RWPE2 (cell line): ENCODE measurements at regions not wholly inside any gene's neighbourhood (a gene's known extent, or its start where the extent isn't known, plus 50 kb on each side); places are given as distances from the start of the nearest gene placed in this dataset.

Experiments
- ATAC-seq: fragments of 200-7000 bp; cut with Tn5 transposase; 3 replicates; pipeline ENCODE4 v1.9.1; 2021; ENCODE audit warnings: low read depth
- DNase-seq: peaks from one replicate; pipeline ENCODE4 v3.0.0-alpha.2; 2020; ENCODE audit warnings: low spot score
- H3K27ac ChIP-seq: fragments of 450-650 bp; 2 replicates; pipeline ENCODE4 v1.5.1; 2017; ENCODE audit warnings: mild to moderate bottlenecking; ENCODE audit not compliant: poor library complexity, severe bottlenecking
- H3K27me3 ChIP-seq: fragments of 250-450 bp; sonication (Bioruptor Pico); 2 replicates; pipeline ENCODE4 v1.5.1; 2021; ENCODE audit warnings: mild to moderate bottlenecking, moderate library complexity; ENCODE audit not compliant: insufficient read depth, poor library complexity, severe bottlenecking
- H3K36me3 ChIP-seq: fragments of 250-450 bp; sonication (Bioruptor Pico); 2 replicates; pipeline ENCODE4 v1.5.1; 2020; ENCODE audit warnings: low read depth, mild to moderate bottlenecking, moderate library complexity
- H3K4me1 ChIP-seq: fragments of 250-450 bp; sonication (Bioruptor Pico); 2 replicates; pipeline ENCODE4 v1.5.1; 2021; ENCODE audit warnings: mild to moderate bottlenecking, moderate library complexity; ENCODE audit not compliant: insufficient read depth, poor library complexity, severe bottlenecking
- H3K4me3 ChIP-seq: fragments of 250-450 bp; sonication (Bioruptor Pico); 2 replicates; pipeline ENCODE4 v1.5.1; 2021; ENCODE audit warnings: mild to moderate bottlenecking, moderate library complexity; ENCODE audit not compliant: severe bottlenecking
- H3K9me3 ChIP-seq: fragments of 250-450 bp; sonication (Bioruptor Pico); 2 replicates; pipeline ENCODE4 v1.5.1; 2021; ENCODE audit warnings: mild to moderate bottlenecking, moderate library complexity; ENCODE audit not compliant: severe bottlenecking
- CTCF ChIP-seq: fragments of 450-650 bp; IDR thresholded peaks from one replicate; pipeline ENCODE4 v1.5.1; 2017; ENCODE audit warnings: mild to moderate bottlenecking, moderate library complexity; ENCODE audit not compliant: poor library complexity, severe bottlenecking

GRCh38 chr2:130261970-130262760, 63.9 kb upstream of the TUBA3E start:
- no peaks in the 10 kb centered on the region for H3K9me3 ChIP-seq
- DNase-seq (no peak), ATAC-seq (peak; percentile 30; the same call in 1 of the 3 replicates)
- no peak for TF ChIP-seq CTCF
- no peaks in the 10 kb centered on the region for H3K36me3 ChIP-seq
- no peak overlapping the region for H3K27ac ChIP-seq
- no peaks in the 10 kb centered on the region for H3K4me1 ChIP-seq
- H3K27me3 ChIP-seq: peaks cover 2% of the 10 kb centered on the region
- H3K4me3 ChIP-seq: no peak overlapping the region

- no peak overlapping the region for H3K27ac ChIP-seq
- no peak overlapping the region for H3K4me3 ChIP-seq
- H3K9me3 ChIP-seq: no peaks in the 10 kb centered on the region
- TF ChIP-seq CTCF: no peak
- H3K4me1 ChIP-seq: no peaks in the 10 kb centered on the region
- DNase-seq (no peak), ATAC-seq (no peak)
- H3K36me3 ChIP-seq: no peaks in the 10 kb centered on the region
- H3K27me3 ChIP-seq: peaks cover 2% of the 10 kb centered on the region
Observed at GRCh38 chr2:130261099-130261498, 62.9 kb upstream of the TUBA3E start.

GRCh38 chr2:130259594-130259993, 61.4 kb upstream of the TUBA3E start:
- Histone ChIP-seq H3K27me3 (peaks cover 2% of the 10 kb centered on the region), H3K27ac (no peak overlapping the region), H3K4me3 (no peak overlapping the region), H3K4me1 (no peaks in the 10 kb centered on the region), H3K9me3 (no peaks in the 10 kb centered on the region), H3K36me3 (no peaks in the 10 kb centered on the region)
- ATAC-seq: no peak
- DNase-seq: no peak
- TF ChIP-seq CTCF: no peak

- Histone ChIP-seq H3K4me3 (no peak overlapping the region), H3K27ac (no peak overlapping the region), H3K4me1 (no peaks in the 10 kb centered on the region), H3K9me3 (no peaks in the 10 kb centered on the region), H3K36me3 (no peaks in the 10 kb centered on the region), H3K27me3 (peaks cover 2% of the 10 kb centered on the region)
- ATAC-seq: no peak
- DNase-seq: no peak
- TF ChIP-seq CTCF: no peak
Observed at GRCh38 chr2:130258356-130258755, 60.1 kb upstream of the TUBA3E start.
